HepG2 (cell line): ENCODE measurements at regions not wholly inside any gene's neighbourhood (a gene's known extent, or its start where the extent isn't known, plus 50 kb on each side); places are given as distances from the start of the nearest gene placed in this dataset.

Source experiments
- ATAC-seq: fragments of 200-7000 bp; cut with Tn5 transposase; 3 replicates; pipeline ENCODE4 v1.9.1; 2020; ENCODE audit warnings: mild to moderate bottlenecking, moderate library complexity
- BruUV-seq: library from RNA; stranded (reverse); fragments of 400-500 nt; replicated peaks from 2 replicates; lab custom pipeline; 2021; lab: Mats Ljungman, UMichigan
- CTCF ChIA-PET: fragments of 300-600 bp; formaldehyde crosslinking; extraction: SDS; loops from one replicate; lab custom pipeline; 2021; ENCODE audit warnings: low total read pairs, inconsistent platforms, low intra/inter-chr PET ratio; lab: Yijun Ruan, JAX
- POLR2A ChIA-PET: fragments of 350-600 bp; sonication (Branson Sonifier 250); formaldehyde crosslinking; loops from one replicate; lab custom pipeline; 2020; ENCODE audit warnings: antibody characterized with exemption, inconsistent platforms; lab: Yijun Ruan, JAX
- DNase-seq: peaks from one replicate; pipeline ENCODE4 v3.0.0-alpha.2; 2015; ENCODE audit warnings: low spot score
- FAIRE-seq: peaks from 3 replicates; lab custom pipeline; 2011; peaks lifted over from hg19 to GRCh38; lab: Jason Lieb, UNC
- H2AFZ ChIP-seq: one replicate; pipeline ENCODE4 v1.6.1; 2011; ENCODE audit warnings: low read length, inconsistent platforms
- H3K27ac ChIP-seq: fragments of 300-600 bp; 3 replicates; pipeline ENCODE4 v1.8.0; 2011; ENCODE audit warnings: mixed run types, mild to moderate bottlenecking, mixed read lengths, low read length, inconsistent platforms; ENCODE audit not compliant: insufficient read depth; ENCODE audit errors: extremely low read length
- H3K27me3 ChIP-seq, 2 experiments: fragments of 200-600 bp in 1 of 2; 2 replicates in 1 of 2; 3 replicates in 1 of 2; pipeline versions ENCODE4 v1.6.0 to v1.8.0; 2011; ENCODE audit warnings: low read length in 2 of 2, mild to moderate bottlenecking in 2 of 2, moderate library complexity in 2 of 2, inconsistent platforms in 1 of 2; ENCODE audit not compliant: insufficient read depth in 2 of 2, control insufficient read depth in 1 of 2
- H3K36me3 ChIP-seq, 2 experiments: fragments of 200-600 bp in 1 of 2; replicated peaks in 1 of 2; 2 replicates in 1 of 2; 3 replicates in 1 of 2; pipeline versions ENCODE4 v1.5.1 to v1.8.0; 2011; ENCODE audit warnings: low read length in 2 of 2, inconsistent platforms in 1 of 2; ENCODE audit not compliant: insufficient read depth in 2 of 2, control insufficient read depth in 1 of 2
- H3K4me1 ChIP-seq: 2 replicates; pipeline ENCODE4 v1.5.1; 2012; ENCODE audit warnings: low read length, inconsistent platforms; ENCODE audit not compliant: insufficient read depth
- H3K4me2 ChIP-seq: 2 replicates; pipeline ENCODE4 v1.6.0; 2011; ENCODE audit warnings: low read depth, low read length, inconsistent platforms
- H3K4me3 ChIP-seq, 3 experiments: fragments of 200-600 bp in 1 of 3; sonication (generic), shearing (Covaris generic) in 1 of 3; replicated peaks in 1 of 3; 2 replicates each; pipeline ENCODE4 v1.5.1; 2011 to 2016; ENCODE audit warnings: low read length in 3 of 3, inconsistent platforms in 2 of 3, low read depth in 2 of 3, mild to moderate bottlenecking in 2 of 3, control low read depth in 1 of 3, mixed read lengths in 1 of 3; ENCODE audit not compliant: insufficient read depth in 1 of 3
- H3K79me2 ChIP-seq: one replicate; pipeline ENCODE4 v1.6.1; 2011; ENCODE audit warnings: low read length, inconsistent platforms; ENCODE audit not compliant: insufficient read depth
- H3K9ac ChIP-seq: 2 replicates; pipeline ENCODE4 v1.6.0; 2011; ENCODE audit warnings: mild to moderate bottlenecking, low read depth, low read length, inconsistent platforms; ENCODE audit not compliant: insufficient read depth
- H3K9me3 ChIP-seq: 2 replicates; pipeline ENCODE4 v1.5.1; 2012; ENCODE audit warnings: mild to moderate bottlenecking, low read length
- H4K20me1 ChIP-seq: 2 replicates; pipeline ENCODE4 v1.6.0; 2011; ENCODE audit warnings: inconsistent platforms, mild to moderate bottlenecking, low read length, moderate library complexity; ENCODE audit not compliant: insufficient read depth
- MYC ChIP-seq: sonication (generic); formaldehyde crosslinking; IDR thresholded peaks from 2 replicates; pipeline ENCODE4 v1.9.0; 2021; ENCODE audit warnings: missing genetic modification reagents, borderline replicate concordance
- NFIC ChIP-seq: IDR thresholded peaks from 2 replicates; pipeline ENCODE4 v1.6.1; 2012; ENCODE audit warnings: mild to moderate bottlenecking, low read length, inconsistent platforms
- NR2F1 ChIP-seq, 2 experiments: fragments of 450-650 bp in 1 of 2; formaldehyde crosslinking in 1 of 2; IDR thresholded peaks; 2 replicates each; pipeline versions ENCODE4 v1.5.0 to v1.6.1; 2016 to 2020; ENCODE audit warnings: mild to moderate bottlenecking in 1 of 2, missing compliant biosample characterization in 1 of 2, missing genetic modification reagents in 1 of 2, moderate library complexity in 1 of 2
- RCOR2 ChIP-seq: IDR thresholded peaks from 2 replicates; pipeline ENCODE4 v1.6.1; 2016; ENCODE audit warnings: missing biosample characterization, missing genetic modification reagents
- ZNF260 ChIP-seq: sonication (generic); formaldehyde crosslinking; IDR thresholded peaks from 2 replicates; pipeline ENCODE4 v1.4.0; 2020; ENCODE audit warnings: missing genetic modification reagents, low read depth, mild to moderate bottlenecking, borderline replicate concordance
- WGBS: methylation state at CpG from one replicate; pipeline ENCODE4 v1.1.6; 2017; ENCODE audit warnings: low lambda C conversion rate; 5-methylcytosine and 5-hydroxymethylcytosine counted together
- in situ Hi-C: cut with HindIII; loops from 2 replicates; pipeline ENCODE4 v1.10.0; 2017; ENCODE audit warnings: low pct_unique_long_range_greater_than_20kb; ENCODE audit not compliant: extremely low pct_ligation_motif_present
- intact Hi-C: fragments of 100-400 bp; cut with micrococcal nuclease; formaldehyde crosslinking; loops from one replicate; pipeline ENCODE4 v1.10.0; 2022; ENCODE audit not compliant: unreplicated experiment
- TF ChIP-seq, protein P1 (sequence below): IDR thresholded peaks from 2 replicates; pipeline ENCODE4 v1.6.1; 2016; ENCODE audit warnings: missing compliant biosample characterization, missing genetic modification reagents, borderline replicate concordance
- TF ChIP-seq, protein P2 (sequence below): sonication (generic); formaldehyde crosslinking; IDR thresholded peaks from 2 replicates; pipeline ENCODE4 v1.5.0; 2020; ENCODE audit warnings: missing genetic modification reagents
- TF ChIP-seq, protein P3 (sequence below): sonication (generic); formaldehyde crosslinking; IDR thresholded peaks from 2 replicates; pipeline ENCODE4 v1.8.1; 2023; ENCODE audit warnings: mild to moderate bottlenecking, moderate library complexity, missing genetic modification reagents
- TF ChIP-seq, protein P4 (sequence below): fragments of 450-650 bp; IDR thresholded peaks from 2 replicates; pipeline ENCODE4 v1.6.1; 2017

DNA sequence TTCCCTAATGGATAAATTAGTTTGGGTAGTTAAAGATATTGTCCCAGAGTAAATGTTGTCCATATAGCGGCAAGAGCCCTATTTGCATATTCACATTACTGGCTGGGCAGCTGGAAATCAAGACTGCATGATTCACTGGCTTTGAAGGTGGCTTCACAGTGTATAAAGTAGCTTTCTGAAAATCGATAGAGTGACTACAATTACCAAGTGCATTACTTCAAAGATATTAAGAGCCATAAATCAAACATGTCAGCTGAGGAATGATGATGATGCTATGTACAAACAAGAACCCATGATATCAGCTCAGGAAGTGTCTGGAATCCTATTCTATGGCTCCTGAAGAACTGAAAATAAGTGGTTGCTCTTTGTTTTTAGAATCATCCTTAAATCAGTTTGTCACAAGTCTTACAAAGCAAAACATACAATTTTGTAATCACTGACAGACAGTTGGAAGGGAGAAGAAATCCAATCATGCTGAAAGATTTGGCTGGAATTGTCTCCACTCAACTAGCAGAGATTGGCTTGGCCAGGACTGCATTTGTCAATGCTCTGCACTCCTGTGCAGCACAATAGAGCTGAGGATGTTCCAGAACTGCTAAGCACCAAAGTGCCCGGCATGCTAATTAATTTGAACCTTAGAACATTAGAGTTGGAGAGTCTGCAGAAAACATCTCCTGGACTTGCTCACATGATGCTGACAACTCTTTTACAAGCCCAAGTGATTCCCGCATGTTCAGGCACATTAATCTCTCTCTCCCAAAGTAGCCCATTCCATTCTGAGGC is 77.9 kb upstream of the B3GAT2 start:
- WGBS: 35% methylated on average over 4 of the region's 4 CpGs
- Histone ChIP-seq H3K9me3 (no peaks in the 10 kb centered on the region), H3K27ac (no peak overlapping the region), H3K9ac (no peak overlapping the region)
- no TSS peak for BruUV-seq
- TF ChIP-seq RCOR2 (no peak), NR2F1 (CRISPR knock-in tag; IDR thresholded peaks at IDR 0.05) (no peak), ZNF260 (CRISPR knock-in tag) (no peak), NFIC (no peak), MYC (CRISPR knock-in tag) (no peak)
- TF ChIP-seq, protein P1, sequence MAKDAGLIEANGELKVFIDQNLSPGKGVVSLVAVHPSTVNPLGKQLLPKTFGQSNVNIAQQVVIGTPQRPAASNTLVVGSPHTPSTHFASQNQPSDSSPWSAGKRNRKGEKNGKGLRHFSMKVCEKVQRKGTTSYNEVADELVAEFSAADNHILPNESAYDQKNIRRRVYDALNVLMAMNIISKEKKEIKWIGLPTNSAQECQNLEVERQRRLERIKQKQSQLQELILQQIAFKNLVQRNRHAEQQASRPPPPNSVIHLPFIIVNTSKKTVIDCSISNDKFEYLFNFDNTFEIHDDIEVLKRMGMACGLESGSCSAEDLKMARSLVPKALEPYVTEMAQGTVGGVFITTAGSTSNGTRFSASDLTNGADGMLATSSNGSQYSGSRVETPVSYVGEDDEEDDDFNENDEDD (CRISPR knock-in tag): no peak
- TF ChIP-seq, protein P2, sequence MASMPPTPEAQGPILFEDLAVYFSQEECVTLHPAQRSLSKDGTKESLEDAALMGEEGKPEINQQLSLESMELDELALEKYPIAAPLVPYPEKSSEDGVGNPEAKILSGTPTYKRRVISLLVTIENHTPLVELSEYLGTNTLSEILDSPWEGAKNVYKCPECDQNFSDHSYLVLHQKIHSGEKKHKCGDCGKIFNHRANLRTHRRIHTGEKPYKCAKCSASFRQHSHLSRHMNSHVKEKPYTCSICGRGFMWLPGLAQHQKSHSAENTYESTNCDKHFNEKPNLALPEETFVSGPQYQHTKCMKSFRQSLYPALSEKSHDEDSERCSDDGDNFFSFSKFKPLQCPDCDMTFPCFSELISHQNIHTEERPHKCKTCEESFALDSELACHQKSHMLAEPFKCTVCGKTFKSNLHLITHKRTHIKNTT (CRISPR knock-in tag): no peak
- TF ChIP-seq, protein P3, sequence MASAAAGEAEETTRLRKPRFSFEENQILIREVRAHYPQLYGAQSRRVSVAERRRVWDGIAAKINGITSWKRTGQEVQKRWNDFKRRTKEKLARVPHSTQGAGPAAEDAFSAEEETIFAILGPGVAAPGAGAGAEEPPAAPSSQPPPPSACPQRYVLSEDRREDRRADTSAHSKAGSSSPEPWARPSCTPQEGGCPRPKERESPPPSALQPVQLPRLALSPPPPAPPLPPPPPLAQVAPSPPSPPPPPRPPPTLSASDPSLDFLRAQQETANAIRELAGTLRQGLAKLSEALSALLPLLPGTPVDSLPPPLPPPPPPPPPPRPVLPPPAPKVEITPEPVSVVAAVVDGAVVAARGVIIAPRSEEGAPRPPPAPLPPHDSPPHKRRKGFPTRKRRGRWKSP (CRISPR knock-in tag): no peak
- TF ChIP-seq, protein P4, sequence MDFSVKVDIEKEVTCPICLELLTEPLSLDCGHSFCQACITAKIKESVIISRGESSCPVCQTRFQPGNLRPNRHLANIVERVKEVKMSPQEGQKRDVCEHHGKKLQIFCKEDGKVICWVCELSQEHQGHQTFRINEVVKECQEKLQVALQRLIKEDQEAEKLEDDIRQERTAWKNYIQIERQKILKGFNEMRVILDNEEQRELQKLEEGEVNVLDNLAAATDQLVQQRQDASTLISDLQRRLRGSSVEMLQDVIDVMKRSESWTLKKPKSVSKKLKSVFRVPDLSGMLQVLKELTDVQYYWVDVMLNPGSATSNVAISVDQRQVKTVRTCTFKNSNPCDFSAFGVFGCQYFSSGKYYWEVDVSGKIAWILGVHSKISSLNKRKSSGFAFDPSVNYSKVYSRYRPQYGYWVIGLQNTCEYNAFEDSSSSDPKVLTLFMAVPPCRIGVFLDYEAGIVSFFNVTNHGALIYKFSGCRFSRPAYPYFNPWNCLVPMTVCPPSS: no peak
- TF ChIP-seq, all 625 proteins: peak for 0
- no peak for FAIRE-seq
- CTCF ChIA-PET: no interaction called here
- Histone ChIP-seq H3K4me1 (peaks cover 16% of the 10 kb centered on the region), H2AFZ (no peak overlapping the region), H3K36me3 (no peaks in the 10 kb centered on the region), H3K4me3 (no peak overlapping the region), H4K20me1 (no peaks in the 10 kb centered on the region), H3K79me2 (no peaks in the 10 kb centered on the region), H3K4me2 (no peak overlapping the region), H3K27me3 (no peaks in the 10 kb centered on the region)
- DNase-seq: no peak
- POLR2A ChIA-PET: no interaction called here
- in situ Hi-C loops: no loop called here
- no peak for ATAC-seq
- intact Hi-C loops: no loop called here
